ENCODE measurements at regions not wholly inside any gene's neighbourhood (a gene's known extent, or its start where the extent isn't known, plus 50 kb on each side); places are given as distances from the start of the nearest gene placed in this dataset.

DNA sequence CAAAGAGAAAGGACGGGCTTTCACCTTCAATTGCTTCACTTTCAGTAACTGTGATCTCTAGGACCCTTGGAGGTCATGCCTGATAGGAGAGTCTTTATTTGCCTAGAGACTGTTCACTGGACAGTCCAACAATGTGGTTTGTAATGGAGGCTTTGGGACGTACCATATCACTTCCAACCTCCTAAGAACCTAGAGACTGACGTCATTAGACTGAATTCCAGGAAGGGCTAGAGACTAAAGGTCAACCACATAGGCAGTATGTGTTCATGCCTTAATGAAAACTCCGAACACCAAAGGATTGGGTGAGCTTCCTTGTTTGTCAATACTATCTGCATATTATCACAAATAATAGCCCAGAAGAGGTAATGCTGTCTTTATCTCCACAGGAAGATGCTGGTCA, 53.7 kb upstream of the CNTN5 start:
- no peaks in the 10 kb centered on the region for H3K4me1 ChIP-seq (ENCODE audit: control insufficient read depth in 1 of 2, insufficient read depth in 2 of 2, low read depth in 1 of 2, low read length in 1 of 2)
- H3K4me3 ChIP-seq (ENCODE audit: low read depth in 2 of 2, low read length in 1 of 2) = no peak overlapping the region
- H3F3A ChIP-seq (replicated peaks; ENCODE audit: insufficient read depth) = no peaks in the 10 kb centered on the region
- ChIA-PET POLR2A (no interaction called here), CTCF (no interaction called here)
- H3K9ac ChIP-seq = no peak overlapping the region
- no peak for TF ChIP-seq GABPA (IDR thresholded peaks at IDR 0.05; ENCODE audit: low read depth)
- TF ChIP-seq FOSL2 (IDR thresholded peaks at IDR 0.05; ENCODE audit: borderline replicate concordance, low read depth) = no peak
- TF ChIP-seq RXRA (IDR thresholded peaks at IDR 0.05; ENCODE audit: borderline replicate concordance, low read depth) = no peak
- no peak for TF ChIP-seq NRF1 (IDR thresholded peaks at IDR 0.05; ENCODE audit: low read depth, low read length)
- TF ChIP-seq FOXJ3 (CRISPR knock-in tag; IDR thresholded peaks at IDR 0.05) = no peak
- no peak for TF ChIP-seq RCOR1 (IDR thresholded peaks at IDR 0.05; ENCODE audit: low read length)
- no peak for DNase-seq
- H3K79me2 ChIP-seq (ENCODE audit: insufficient read depth) = no peaks in the 10 kb centered on the region
- H3K27me3 ChIP-seq (ENCODE audit: insufficient read depth) = no peaks in the 10 kb centered on the region
- WGBS (ENCODE audit: low lambda C conversion rate) = 3% methylated on average over 4 of the region's 4 CpGs
- no peaks in the 10 kb centered on the region for H3K9me3 ChIP-seq
- no peak overlapping the region for H2AFZ ChIP-seq (ENCODE audit: low read depth)
- H3K9me2 ChIP-seq = no peaks in the 10 kb centered on the region
- H4K20me1 ChIP-seq (ENCODE audit: insufficient read depth) = no peaks in the 10 kb centered on the region
- H3K36me3 ChIP-seq (replicated peaks in 1 of 2; ENCODE audit: control insufficient read depth in 1 of 2, insufficient read depth in 2 of 2, low read length in 1 of 2) = no peaks in the 10 kb centered on the region
- no peak overlapping the region for H3K4me2 ChIP-seq
- H3K27ac ChIP-seq (ENCODE audit: low read depth in 2 of 2, low read length in 1 of 2) = no peak overlapping the region

Small RNAs in the stretch of these regions (small RNA-seq; reads per million reads assigned to genes)
- gene AP003730.1 (0 reads per million in 7 experiments), gene RNA5SP346 (0 reads per million in 7 experiments), gene RNA5SP347 (0 reads per million in 7 experiments)

Measured in SK-N-SH (cell line).